Bronchial epithelial cell (primary cell): ENCODE measurements at regions not wholly inside any gene's neighbourhood (a gene's known extent, or its start where the extent isn't known, plus 50 kb on each side); places are given as distances from the start of the nearest gene placed in this dataset.
"Not testable (repeated sequence)": the region's sequence is repeated elsewhere in the genome, so short reads cannot be mapped to it uniquely, and the experiment has no call there.

Source experiments
- DNase-seq: peaks from one replicate; pipeline ENCODE4 v3.0.0-alpha.2; 2010; ENCODE audit warnings: low read depth
- FAIRE-seq: peaks from 2 replicates; lab custom pipeline; 2011; peaks lifted over from hg19 to GRCh38; lab: Jason Lieb, UNC
- H3K27me3 ChIP-seq: 2 replicates; pipeline ENCODE4 v1.5.1; 2011; ENCODE audit warnings: low read length; ENCODE audit not compliant: control insufficient read depth, insufficient read depth
- H3K36me3 ChIP-seq: 2 replicates; pipeline ENCODE4 v1.5.1; 2011; ENCODE audit warnings: low read length; ENCODE audit not compliant: control insufficient read depth, insufficient read depth
- H3K4me3 ChIP-seq: 2 replicates; pipeline ENCODE4 v1.5.1; 2011; ENCODE audit warnings: mild to moderate bottlenecking, low read depth, low read length, control low read depth
- CTCF ChIP-seq: IDR thresholded peaks from 2 replicates; pipeline ENCODE4 v1.5.1; 2011; ENCODE audit warnings: mild to moderate bottlenecking, moderate library complexity, low read length, control low read depth, inconsistent platforms; ENCODE audit not compliant: insufficient read depth, severe bottlenecking

DNA sequence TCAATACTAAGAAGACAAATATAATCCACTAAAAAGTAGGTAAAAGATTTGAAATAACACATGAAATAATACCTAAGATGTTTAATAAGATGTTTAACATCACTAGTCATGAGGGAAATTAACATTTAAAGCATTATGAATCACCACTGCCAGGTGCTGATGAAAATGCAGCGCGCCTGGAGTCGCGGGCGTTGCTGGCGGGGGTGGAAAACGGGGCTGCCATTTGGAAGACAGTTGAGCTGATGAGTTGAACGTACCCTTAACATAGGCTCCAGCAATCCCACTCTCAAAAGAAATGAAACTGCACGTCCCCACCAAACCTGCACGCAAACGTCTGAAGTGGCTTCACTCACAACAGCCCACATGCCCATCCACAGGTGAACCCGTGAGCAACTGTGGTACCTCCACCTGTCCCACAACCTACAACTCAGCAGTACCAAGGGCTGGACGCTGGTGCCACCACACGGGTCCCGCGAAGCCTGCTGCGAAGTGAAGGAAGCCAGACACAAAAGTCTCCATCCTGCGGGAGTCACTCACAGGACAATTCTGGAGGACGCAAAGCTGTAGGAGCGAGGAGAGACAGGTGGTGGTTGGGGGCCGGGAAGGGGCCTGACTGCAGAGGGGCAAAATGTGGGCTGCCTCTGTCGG is 189.3 kb downstream of the NPIPB11 start:
- DNase-seq, H3K36me3 ChIP-seq, H3K27me3 ChIP-seq, H3K4me3 ChIP-seq, FAIRE-seq: not testable (repeated sequence)

- peak; percentile 61 for DNase-seq
- not testable (repeated sequence) for H3K27me3 ChIP-seq, H3K36me3 ChIP-seq, H3K4me3 ChIP-seq
- FAIRE-seq, result peak; percentile 64
Observed at GRCh38 chr16:29213770-29214169, 192.7 kb downstream of the NPIPB11 start.

DNA sequence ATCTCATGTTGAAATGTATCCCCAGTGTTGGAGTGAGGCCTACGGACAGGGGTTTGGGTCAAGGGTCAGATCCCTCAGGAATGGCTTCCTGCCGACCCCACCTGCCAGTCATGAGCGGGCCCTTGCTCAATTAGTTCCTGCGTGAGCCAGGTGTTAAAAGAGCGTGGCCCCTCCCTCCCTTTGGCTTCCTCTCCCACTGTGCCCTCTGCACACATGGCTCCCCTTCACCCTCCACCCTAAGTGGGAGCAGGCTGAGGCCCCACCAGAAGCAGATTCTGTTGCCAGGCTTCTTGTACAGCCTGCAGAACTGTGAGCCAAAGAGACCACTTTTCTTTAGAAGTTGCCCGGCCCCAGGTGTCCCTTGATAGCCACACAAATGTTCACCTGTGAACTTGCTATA is 193.3 kb downstream of the NPIPB11 start:
- not testable (repeated sequence) for H3K4me3 ChIP-seq, H3K36me3 ChIP-seq, FAIRE-seq, H3K27me3 ChIP-seq, DNase-seq

DNA sequence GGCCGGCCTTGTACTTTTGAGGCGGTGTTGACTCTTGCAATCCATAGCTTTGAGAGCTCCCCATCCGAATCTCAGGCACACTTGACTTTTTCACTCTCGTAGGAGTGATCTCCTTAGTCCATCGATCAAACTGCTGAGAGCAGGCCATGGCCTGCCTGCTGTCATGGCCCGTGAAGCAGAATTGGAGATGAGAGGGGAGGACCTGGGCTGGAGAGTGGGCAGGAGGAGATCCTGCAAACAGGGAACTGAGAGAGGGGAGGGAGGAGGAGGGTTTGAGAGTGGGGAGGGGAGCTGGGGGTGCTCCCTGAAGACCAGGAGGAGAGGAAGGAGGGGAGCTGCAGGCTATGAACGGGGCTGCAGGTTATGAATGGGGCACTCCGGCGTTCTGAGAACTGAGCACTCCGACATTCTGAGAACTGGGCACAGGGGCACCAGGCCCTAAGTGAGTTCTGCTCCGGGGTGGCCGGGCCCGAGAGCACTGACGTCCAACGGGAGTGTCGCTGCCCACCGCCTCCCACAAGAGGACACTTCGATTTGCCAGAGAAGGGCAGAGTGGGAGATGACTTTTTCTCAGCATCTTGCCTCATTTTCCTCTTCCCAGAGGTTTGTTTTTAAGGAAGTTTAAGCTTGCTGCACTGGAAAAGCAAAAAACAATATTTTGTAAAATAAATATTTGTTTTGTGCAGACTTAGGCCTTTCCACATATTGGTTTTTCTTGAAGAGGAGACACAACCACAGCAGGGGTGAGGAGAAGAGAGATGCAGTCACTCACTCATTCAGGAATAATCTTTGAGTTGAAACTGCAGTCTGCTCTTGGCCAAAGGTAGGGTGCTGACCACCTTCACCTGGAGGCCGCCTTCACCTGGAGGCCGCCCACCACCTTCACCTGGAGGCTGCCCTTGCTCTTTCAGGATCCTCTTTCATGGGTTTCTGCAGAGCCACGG is 194.2 kb downstream of the NPIPB11 start:
- not testable (repeated sequence) for DNase-seq, FAIRE-seq, H3K27me3 ChIP-seq, H3K36me3 ChIP-seq, H3K4me3 ChIP-seq

DNA sequence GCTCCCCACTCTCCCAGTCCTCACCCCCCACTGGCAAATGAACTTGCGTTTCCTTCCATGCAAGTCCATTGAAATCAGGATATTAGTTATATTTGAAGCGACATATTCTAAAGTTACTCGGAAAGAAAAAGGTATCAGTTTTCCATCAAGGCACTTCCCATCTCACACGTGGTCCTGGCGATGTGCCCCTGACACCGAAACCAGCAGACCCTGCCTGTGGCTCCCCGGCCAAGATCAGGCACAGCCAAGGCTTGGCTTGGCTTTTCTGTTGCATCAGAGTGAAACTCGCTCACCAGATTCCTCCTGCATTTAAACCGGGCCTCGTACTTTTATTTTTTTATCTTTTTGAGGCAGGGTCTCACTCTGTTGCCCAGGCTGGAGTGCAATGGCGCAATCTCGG is 195.1 kb downstream of the NPIPB11 start:
- not testable (repeated sequence) for DNase-seq, FAIRE-seq, H3K36me3 ChIP-seq, H3K27me3 ChIP-seq, H3K4me3 ChIP-seq

DNA sequence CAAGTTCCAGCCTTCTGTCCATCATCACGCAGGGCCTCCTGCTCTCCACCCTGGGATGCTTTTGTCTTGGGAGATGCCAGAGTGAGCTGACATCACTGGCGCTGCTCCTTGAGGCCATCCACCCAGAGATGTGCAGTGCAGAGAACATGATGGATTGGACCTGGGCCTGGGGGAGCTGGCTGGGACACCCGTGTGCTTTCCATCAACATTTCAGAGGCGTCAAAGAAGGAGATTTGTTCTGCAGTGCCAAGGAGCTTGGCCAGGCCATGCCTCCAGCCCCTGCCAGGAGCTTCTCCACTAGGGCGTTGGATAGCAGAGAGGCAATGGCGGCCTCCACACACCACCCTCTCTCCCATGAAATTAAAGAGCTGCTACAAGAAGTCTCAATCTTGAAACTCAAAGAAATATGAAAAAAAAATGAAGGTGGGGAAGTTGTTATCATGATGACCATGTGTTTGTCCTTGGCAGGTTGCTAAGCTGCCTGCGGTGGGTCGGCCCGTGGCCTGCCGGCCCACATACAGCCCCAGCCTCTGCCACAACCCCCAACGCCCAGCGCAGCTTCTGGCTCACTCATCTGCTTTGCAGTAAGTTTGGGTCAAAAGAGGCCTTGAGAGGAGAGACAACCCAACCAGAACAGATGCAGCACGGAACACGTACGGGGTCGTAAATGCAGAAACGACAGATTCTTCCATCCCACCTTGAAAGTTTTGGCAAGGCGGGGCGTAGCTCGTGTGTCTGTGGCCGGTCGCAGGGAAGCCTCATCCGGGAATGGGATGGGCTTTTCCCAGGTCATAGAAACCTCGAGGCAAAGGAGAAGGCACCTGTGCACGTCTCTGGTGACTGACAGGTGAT is 196.0 kb downstream of the NPIPB11 start:
- H3K27me3 ChIP-seq, H3K36me3 ChIP-seq, DNase-seq, H3K4me3 ChIP-seq: not testable (repeated sequence)
- FAIRE-seq, result peak; percentile 52

DNA sequence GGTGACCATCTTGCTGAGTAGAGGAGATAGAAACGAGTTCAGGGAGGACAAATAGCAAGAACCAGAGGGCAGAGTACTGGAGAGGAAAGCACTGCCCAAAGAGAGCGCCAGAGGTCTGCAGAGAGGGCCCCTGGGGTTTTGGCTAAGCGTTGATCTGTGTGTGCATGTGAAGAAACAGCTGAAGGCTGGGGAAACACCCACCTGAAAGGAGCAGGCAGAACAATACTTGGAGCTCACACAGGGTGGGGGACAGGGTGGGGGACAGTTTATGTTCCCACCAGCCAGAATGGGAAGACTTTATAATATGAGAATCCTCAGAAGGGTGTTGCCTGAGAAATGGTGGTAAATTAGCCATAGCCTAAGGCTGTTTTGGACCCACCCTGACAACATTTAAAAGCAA is 200.4 kb downstream of the NPIPB11 start:
- FAIRE-seq, H3K36me3 ChIP-seq, H3K4me3 ChIP-seq, DNase-seq, H3K27me3 ChIP-seq: not testable (repeated sequence)

DNA sequence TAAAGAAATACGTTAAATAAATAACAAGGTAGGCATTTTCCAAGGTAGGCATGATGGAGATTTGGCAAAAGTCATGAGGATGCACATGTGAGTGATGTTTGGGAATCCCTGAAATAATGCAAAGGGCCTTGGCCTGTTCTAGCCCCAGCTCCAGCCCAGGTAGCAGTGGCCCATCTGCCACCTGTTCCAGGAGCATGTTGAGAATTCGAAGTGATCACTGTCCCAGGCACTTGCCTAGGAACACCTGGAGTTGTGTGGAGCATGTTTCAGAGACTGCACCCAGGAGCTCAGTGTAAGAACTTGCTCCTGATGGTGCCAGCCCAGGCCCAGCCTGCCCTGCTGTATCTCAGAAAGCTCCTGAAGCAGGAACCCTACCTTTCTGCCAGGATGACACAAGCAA is 201.4 kb downstream of the NPIPB11 start:
- H3K27me3 ChIP-seq, DNase-seq, H3K36me3 ChIP-seq, H3K4me3 ChIP-seq: not testable (repeated sequence)
- peak; percentile 23 for FAIRE-seq

GRCh38 chr16:29204806-29205135 is 201.7 kb downstream of the NPIPB11 start:
- Histone ChIP-seq H3K4me3 (no peak overlapping the region), H3K36me3 (no peaks in the 10 kb centered on the region), H3K27me3 (no peaks in the 10 kb centered on the region)
- no peak for TF ChIP-seq CTCF
- FAIRE-seq (no peak), DNase-seq (no peak)

DNA sequence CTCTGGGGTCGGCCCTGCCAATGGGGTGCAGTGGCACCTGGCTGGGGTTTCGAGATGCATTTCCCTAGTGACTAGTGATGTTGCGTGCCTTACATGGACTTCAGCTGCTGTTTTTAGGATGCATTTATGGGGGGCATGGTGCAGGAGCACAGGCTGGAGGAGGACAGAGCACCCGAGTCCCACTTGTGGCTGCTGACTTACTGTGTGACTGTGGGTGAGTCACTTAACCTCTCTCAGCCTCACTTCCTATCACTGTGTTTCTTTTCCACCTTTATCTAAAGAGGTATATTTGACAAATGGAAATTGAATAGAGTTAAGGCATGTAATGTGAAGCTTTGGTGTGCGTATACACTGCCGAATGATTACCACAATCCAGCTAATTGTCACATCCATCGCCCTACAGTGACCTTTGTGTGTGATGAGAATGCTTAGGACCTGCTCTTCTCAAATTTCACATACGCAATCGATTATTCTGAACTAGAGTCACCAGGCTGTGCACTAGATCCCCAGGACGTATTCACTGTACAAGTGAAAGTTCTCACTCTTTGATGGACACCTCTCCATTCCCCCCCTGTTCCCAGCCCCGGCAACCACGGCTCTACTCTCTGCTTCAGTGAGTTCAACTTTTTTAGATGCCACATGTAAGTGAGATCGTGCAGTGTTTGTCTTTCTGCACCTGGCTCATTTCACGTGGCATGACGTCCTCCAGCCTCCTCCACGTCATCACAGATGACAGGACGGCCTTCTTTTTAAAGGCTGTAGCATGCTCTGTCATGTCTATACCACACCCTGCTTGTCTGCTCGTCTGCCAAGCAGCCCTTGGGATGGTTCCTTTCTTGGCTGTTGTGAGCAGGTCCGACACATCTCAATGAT is 202.3 kb downstream of the NPIPB11 start:
- FAIRE-seq (peak; percentile 87), DNase-seq (peak; percentile 59)
- H3K4me3 ChIP-seq, H3K27me3 ChIP-seq, H3K36me3 ChIP-seq: not testable (repeated sequence)

- not testable (repeated sequence) for DNase-seq
Observed at GRCh38 chr16:29203046-29203932, 203.2 kb downstream of the NPIPB11 start.

More at GRCh38 chr16:29203046-29203932, 203.2 kb downstream of the NPIPB11 start:
- not testable (repeated sequence) for H3K27me3 ChIP-seq, H3K36me3 ChIP-seq, H3K4me3 ChIP-seq, FAIRE-seq
